ENCODE measurements at regions not wholly inside any gene's neighbourhood (a gene's known extent, or its start where the extent isn't known, plus 50 kb on each side); places are given as distances from the start of the nearest gene placed in this dataset.

GRCh38 chr13:60973529-60973928 is 442.1 kb downstream of the PCDH20 start:
- H3K4me3 ChIP-seq (ENCODE audit: control insufficient read depth, low read depth, low read length): no peak overlapping the region
- DNase-seq (ENCODE audit: low read depth): no peak
- no peak for TF ChIP-seq CTCF (conservative IDR thresholded peaks at IDR 0.05; ENCODE audit: control insufficient read depth, insufficient read depth, low read depth, low read length)

- no peak for TF ChIP-seq CTCF (conservative IDR thresholded peaks at IDR 0.05; ENCODE audit: control insufficient read depth, insufficient read depth, low read depth, low read length)
- no peak overlapping the region for H3K4me3 ChIP-seq (ENCODE audit: control insufficient read depth, low read depth, low read length)
- DNase-seq (ENCODE audit: low read depth): no peak
These were observed 444.9 kb downstream of the PCDH20 start for GRCh38 chr13:60970736-60971135.

GRCh38 chr13:60969656-60970055 is 446.0 kb downstream of the PCDH20 start:
- H3K4me3 ChIP-seq (ENCODE audit: control insufficient read depth, low read depth, low read length): no peak overlapping the region
- DNase-seq (ENCODE audit: low read depth): no peak
- TF ChIP-seq CTCF (conservative IDR thresholded peaks at IDR 0.05; ENCODE audit: control insufficient read depth, insufficient read depth, low read depth, low read length): no peak

GRCh38 chr13:60959427-60959826 is 456.2 kb downstream of the PCDH20 start:
- H3K4me3 ChIP-seq (ENCODE audit: control insufficient read depth, low read depth, low read length): no peak overlapping the region
- no peak for DNase-seq (ENCODE audit: low read depth)
- TF ChIP-seq CTCF (conservative IDR thresholded peaks at IDR 0.05; ENCODE audit: control insufficient read depth, insufficient read depth, low read depth, low read length): no peak

GRCh38 chr13:60957816-60958215 is 457.8 kb downstream of the PCDH20 start:
- DNase-seq (ENCODE audit: low read depth): no peak
- no peak for TF ChIP-seq CTCF (conservative IDR thresholded peaks at IDR 0.05; ENCODE audit: control insufficient read depth, insufficient read depth, low read depth, low read length)
- H3K4me3 ChIP-seq (ENCODE audit: control insufficient read depth, low read depth, low read length): no peak overlapping the region

- no peak overlapping the region for H3K4me3 ChIP-seq (ENCODE audit: control insufficient read depth, low read depth, low read length)
- no peak for DNase-seq (ENCODE audit: low read depth)
- no peak for TF ChIP-seq CTCF (conservative IDR thresholded peaks at IDR 0.05; ENCODE audit: control insufficient read depth, insufficient read depth, low read depth, low read length)
These were observed 470.3 kb downstream of the PCDH20 start for GRCh38 chr13:60945396-60945795.

GRCh38 chr13:60944863-60945262 is 470.8 kb downstream of the PCDH20 start:
- no peak overlapping the region for H3K4me3 ChIP-seq (ENCODE audit: control insufficient read depth, low read depth, low read length)
- TF ChIP-seq CTCF (conservative IDR thresholded peaks at IDR 0.05; ENCODE audit: control insufficient read depth, insufficient read depth, low read depth, low read length): no peak
- DNase-seq (ENCODE audit: low read depth): no peak
